Colonic mucosa (tissue), 4 donors: ENCODE measurements at regions not wholly inside any gene's neighbourhood (a gene's known extent, or its start where the extent isn't known, plus 50 kb on each side); places are given as distances from the start of the nearest gene placed in this dataset.

Experiments
- DNase-seq: peaks from one replicate; pipeline ENCODE4 v3.0.0-alpha.2; 2020
- H3K27ac ChIP-seq: fragments of 200-600 bp; one replicate; pipeline ENCODE4 v1.8.0; 2021
- H3K27me3 ChIP-seq: fragments of 200-600 bp; one replicate; pipeline ENCODE4 v1.8.0; 2021
- H3K36me3 ChIP-seq: fragments of 200-600 bp; one replicate; pipeline ENCODE4 v1.8.0; 2021
- H3K4me1 ChIP-seq: fragments of 200-600 bp; one replicate; pipeline ENCODE4 v1.8.0; 2021; ENCODE audit warnings: mild to moderate bottlenecking
- H3K4me3 ChIP-seq: fragments of 200-600 bp; one replicate; pipeline ENCODE4 v1.8.0; 2021
- H3K9ac ChIP-seq, 2 donors: one replicate each; pipeline ENCODE4 v1.7.0; 2013; ENCODE audit warnings: control low read depth in 2 of 2, low read depth in 2 of 2, low read length in 2 of 2
- H3K9me3 ChIP-seq: fragments of 200-600 bp; one replicate; pipeline ENCODE4 v1.8.0; 2021
- CTCF ChIP-seq: fragments of 200-600 bp; IDR thresholded peaks from one replicate; pipeline ENCODE4 v1.8.0; 2022; ENCODE audit warnings: antibody characterized with exemption, mild to moderate bottlenecking
- intact Hi-C: fragments of 100-400 bp; cut with DNase I; formaldehyde crosslinking; loops from one replicate; pipeline ENCODE4 v1.14.1; 2022
- donor health status: healthy.
- donor health status: DM: no; HTN: no; CAD: no.
- donor health status: DM: no; HTN: no; CAD: no.

GRCh38 chr2:220078439-220078838 is 451.0 kb downstream of the SLC4A3 start:
- no peaks in the 10 kb centered on the region for H3K4me1 ChIP-seq
- no peak for DNase-seq
- intact Hi-C loops, result no loop called here
- H3K27ac ChIP-seq, result no peak overlapping the region
- no peak overlapping the region for H3K4me3 ChIP-seq
- TF ChIP-seq CTCF, result no peak
- H3K27me3 ChIP-seq, result no peaks in the 10 kb centered on the region
- no peaks in the 10 kb centered on the region for H3K9me3 ChIP-seq
- H3K36me3 ChIP-seq, result no peaks in the 10 kb centered on the region
- H3K9ac ChIP-seq, result no peak overlapping the region

GRCh38 chr2:220079595-220079994 is 452.2 kb downstream of the SLC4A3 start:
- intact Hi-C loops, result no loop called here
- Histone ChIP-seq H3K9me3 (no peaks in the 10 kb centered on the region), H3K9ac (no peak overlapping the region), H3K27ac (no peak overlapping the region), H3K36me3 (no peaks in the 10 kb centered on the region), H3K4me1 (no peaks in the 10 kb centered on the region), H3K27me3 (no peaks in the 10 kb centered on the region), H3K4me3 (no peak overlapping the region)
- DNase-seq, result no peak
- TF ChIP-seq CTCF, result no peak

GRCh38 chr2:220081171-220081570 is 453.7 kb downstream of the SLC4A3 start:
- TF ChIP-seq CTCF, result no peak
- Histone ChIP-seq H3K27ac (no peak overlapping the region), H3K9ac (no peak overlapping the region), H3K27me3 (no peaks in the 10 kb centered on the region), H3K4me3 (no peak overlapping the region), H3K36me3 (no peaks in the 10 kb centered on the region), H3K4me1 (no peaks in the 10 kb centered on the region), H3K9me3 (no peaks in the 10 kb centered on the region)
- DNase-seq, result no peak
- intact Hi-C loops, result no loop called here

GRCh38 chr2:220090050-220090449 is 462.6 kb downstream of the SLC4A3 start:
- H3K36me3 ChIP-seq, result no peaks in the 10 kb centered on the region

GRCh38 chr2:220096406-220096805 is 469.0 kb downstream of the SLC4A3 start:
- intact Hi-C loops, result no loop called here
- no peak overlapping the region for H3K27ac ChIP-seq
- no peaks in the 10 kb centered on the region for H3K36me3 ChIP-seq
- no peaks in the 10 kb centered on the region for H3K9me3 ChIP-seq
- no peak for TF ChIP-seq CTCF
- no peak for DNase-seq
- no peak overlapping the region for H3K4me3 ChIP-seq
- no peak overlapping the region for H3K9ac ChIP-seq
- no peaks in the 10 kb centered on the region for H3K4me1 ChIP-seq
- H3K27me3 ChIP-seq, result no peaks in the 10 kb centered on the region

More at GRCh38 chr2:220090050-220090449, 462.6 kb downstream of the SLC4A3 start:
- Histone ChIP-seq H3K9me3 (no peaks in the 10 kb centered on the region), H3K4me3 (no peak overlapping the region), H3K27me3 (no peaks in the 10 kb centered on the region), H3K4me1 (no peaks in the 10 kb centered on the region), H3K27ac (no peak overlapping the region), H3K9ac (no peak overlapping the region)
- intact Hi-C loops, result no loop called here
- no peak for TF ChIP-seq CTCF
- DNase-seq, result no peak

GRCh38 chr2:220101980-220102379 is 474.6 kb downstream of the SLC4A3 start:
- Histone ChIP-seq H3K36me3 (no peaks in the 10 kb centered on the region), H3K4me1 (no peaks in the 10 kb centered on the region), H3K9ac (no peak overlapping the region), H3K4me3 (no peak overlapping the region), H3K27me3 (no peaks in the 10 kb centered on the region), H3K27ac (no peak overlapping the region), H3K9me3 (no peaks in the 10 kb centered on the region)
- TF ChIP-seq CTCF, result no peak
- intact Hi-C loops, result no loop called here
- DNase-seq, result no peak
